HG03432 (cell line): ENCODE measurements at regions not wholly inside any gene's neighbourhood (a gene's known extent, or its start where the extent isn't known, plus 50 kb on each side); places are given as distances from the start of the nearest gene placed in this dataset.

Experiments used
- ATAC-seq: cut with Tn5 transposase; IDR thresholded peaks from one replicate; pipeline ENCODE4 v1.9.1; 2021; ENCODE audit warnings: mild to moderate bottlenecking, moderate library complexity; ENCODE audit not compliant: unreplicated experiment

DNA sequence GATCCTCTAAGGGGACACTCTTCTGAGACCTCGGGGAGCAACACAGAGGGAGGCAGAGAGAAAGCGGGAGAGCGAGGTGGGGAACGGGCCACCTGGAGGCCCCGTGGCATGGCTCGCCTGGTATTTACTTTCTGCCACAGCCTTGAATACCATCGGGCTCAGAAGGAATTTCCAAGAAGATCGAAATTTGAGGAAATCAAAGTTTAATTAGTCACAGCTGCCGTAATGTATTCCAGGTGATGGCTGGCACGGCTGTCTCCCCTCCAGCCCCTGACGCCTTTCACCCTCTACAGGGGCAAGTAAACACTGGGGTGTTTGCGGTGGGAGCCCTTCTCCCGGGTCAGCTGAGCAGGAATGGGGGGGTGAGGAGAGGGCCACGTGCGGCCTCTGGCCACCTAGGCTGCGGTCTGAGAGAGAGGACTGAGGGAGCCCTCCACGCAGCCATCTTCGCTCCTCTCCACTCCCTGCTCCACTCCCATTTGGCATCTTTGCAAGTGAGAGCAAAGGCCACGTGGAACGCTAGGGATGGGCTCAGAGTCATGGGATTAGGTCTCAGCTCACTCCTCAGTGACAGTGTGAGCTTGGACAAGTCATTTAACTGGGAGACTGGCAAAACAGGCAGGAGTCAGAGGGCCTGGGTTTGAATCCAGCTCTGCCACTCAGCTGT, 125.2 kb downstream of the SYF2 start:
- no peak for ATAC-seq

DNA sequence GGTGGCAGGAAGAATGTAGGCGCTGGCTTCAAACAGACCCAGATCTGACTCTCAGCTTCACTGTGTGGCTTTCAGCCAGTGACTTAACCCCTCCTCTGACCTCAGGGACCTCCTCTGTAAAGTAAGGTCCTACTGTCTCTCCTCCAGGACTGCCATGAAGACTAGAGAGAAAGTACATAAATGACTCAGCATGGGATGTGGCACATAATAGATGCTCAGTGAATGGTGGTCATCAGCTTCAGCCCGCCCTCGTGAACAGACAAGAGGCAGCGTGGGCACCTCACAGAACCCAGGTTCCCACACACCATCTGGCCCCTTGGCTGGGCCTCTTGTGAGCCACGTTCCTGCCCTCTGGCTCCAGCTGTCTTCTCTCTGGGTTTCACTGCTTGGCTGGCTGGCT, 126.0 kb downstream of the SYF2 start:
- no peak for ATAC-seq

DNA sequence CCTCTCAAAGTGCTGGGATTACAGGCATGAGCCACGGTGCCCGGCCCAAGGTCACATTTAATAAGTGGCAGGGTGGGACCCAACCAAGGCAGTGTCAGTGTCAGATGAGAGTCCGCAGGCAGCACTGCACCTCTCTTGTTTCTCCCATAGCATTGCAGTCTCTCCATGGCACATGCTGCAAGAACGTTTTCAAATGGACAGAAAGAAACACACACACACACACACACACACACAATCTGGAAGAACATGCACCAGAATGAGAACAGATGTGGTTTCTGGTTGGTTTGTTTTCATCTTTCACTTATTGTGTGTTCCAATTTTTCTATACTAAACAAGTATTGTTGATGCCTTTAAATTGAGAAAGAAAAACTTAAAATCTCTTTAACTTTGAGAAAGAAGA, 126.5 kb downstream of the SYF2 start:
- no peak for ATAC-seq

DNA sequence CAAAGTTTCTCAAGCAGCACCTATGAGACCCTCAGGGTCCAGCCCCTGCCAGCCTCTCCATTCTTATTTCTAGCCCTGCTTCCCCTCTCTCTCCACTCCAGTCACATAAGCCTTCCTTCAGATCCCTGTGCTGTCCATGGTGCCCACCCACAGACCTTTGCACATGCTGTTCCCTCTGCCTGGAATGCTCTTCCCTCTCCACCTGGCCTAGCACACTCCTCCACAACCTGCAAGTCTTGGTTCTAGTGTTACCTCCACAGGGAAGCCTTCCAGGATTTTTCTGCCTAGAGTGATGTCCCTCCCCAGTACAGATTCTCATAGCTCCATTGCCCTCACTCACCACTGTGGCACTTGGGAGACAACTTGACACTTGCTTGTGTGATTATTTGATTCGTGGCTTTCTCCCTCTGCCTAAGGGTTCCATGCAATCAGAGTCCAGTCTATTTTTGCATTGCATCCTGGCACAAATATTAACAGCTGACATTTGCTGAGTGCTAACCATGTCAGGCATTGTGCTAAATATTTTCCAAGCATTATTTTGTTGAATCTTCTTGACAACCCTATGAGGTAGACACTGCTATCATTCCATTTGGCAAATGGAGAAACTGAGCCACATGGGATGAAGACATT, 127.3 kb downstream of the SYF2 start:
- ATAC-seq, result no peak

DNA sequence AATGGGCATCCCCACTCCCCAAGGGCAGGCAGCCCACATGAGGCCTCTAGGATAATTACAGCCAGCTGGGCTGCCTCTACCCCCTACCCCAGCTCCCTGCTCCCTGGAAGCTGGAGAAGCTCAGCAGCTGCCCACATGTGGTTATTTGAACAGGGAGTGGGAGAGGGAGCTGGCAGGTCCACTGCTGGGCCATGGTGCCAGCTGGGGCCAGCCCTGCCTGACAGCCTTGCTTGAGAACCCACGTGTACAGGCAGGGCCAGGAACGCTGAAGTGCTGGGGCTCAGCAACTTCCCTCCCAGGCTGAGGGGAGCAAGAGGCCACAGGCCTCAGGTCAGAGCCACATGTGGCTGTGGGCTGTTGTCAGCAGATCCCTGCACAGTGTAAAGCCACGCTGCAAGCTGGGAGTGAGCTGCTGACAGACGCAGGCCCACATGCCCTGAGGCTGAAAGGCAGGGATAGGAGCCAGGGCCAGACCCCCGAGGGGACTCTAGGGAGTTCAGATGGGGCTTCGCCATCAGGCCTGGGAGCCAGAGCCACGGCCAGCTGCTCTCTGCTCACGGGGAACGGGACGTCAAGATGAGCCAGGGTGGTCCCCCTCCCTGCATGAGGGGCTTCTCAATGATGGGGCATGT, 129.0 kb downstream of the SYF2 start:
- no peak for ATAC-seq

DNA sequence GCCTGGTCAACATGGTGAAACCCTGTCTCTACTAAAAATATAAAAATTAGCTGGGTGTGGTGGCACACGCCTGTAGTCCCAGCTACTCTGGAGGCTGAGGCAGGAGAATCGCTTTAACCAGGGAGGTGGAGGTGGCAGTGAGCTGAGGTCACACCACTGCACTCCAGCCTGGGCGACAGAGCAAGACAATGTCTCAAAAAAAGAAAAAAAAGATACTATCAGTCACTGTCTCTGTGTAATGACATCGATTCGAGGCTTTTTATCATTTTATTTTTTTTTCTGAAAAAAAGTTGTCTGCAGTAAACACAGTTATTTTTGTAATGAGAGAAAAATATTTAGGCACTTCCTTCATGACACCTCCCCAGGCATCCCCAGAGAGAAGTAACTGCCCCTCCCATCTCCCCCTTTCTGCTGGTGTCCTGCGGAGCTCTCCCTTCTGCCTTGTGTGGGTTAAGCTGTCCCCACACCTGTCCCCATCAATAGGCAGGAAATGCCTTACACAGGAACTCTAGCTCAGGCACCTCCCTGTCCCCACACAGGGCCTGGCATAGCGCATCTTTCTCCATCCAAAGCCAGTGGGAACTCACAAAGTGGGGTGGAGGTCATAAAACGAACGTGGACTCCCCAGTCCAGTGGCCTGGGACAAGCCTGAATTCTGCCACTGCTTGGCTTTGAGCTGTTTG, 132.0 kb downstream of the SYF2 start:
- ATAC-seq, result no peak

DNA sequence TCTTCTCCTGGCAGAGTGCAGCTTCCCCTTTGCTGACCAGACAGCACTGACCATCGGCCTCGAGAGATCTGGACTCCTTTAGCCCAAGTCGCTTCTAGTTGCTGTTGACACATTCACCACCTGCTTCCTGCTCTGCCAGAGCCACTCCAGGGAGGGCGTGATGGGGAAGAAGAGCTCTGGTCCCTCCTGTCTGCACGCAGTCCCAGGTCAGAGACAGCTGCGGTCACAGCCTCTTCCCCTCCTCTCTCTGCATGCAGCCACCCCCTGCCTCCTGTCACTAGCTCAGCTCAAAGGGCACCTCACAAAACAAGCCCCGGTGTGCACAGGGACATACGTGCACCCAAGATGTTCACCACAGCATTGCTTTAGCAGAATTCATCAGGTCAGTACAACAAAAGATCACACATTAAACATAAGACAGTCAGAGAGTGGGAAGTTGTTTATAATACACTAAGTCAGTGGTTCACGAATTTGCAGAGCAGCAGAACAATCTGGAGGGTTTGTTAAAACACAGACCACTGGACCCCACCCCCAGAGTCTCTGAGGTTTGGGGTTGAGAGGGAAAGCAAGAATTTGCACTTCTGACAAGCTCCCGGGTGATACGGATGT, 132.9 kb downstream of the SYF2 start:
- peak; percentile 33 for ATAC-seq

DNA sequence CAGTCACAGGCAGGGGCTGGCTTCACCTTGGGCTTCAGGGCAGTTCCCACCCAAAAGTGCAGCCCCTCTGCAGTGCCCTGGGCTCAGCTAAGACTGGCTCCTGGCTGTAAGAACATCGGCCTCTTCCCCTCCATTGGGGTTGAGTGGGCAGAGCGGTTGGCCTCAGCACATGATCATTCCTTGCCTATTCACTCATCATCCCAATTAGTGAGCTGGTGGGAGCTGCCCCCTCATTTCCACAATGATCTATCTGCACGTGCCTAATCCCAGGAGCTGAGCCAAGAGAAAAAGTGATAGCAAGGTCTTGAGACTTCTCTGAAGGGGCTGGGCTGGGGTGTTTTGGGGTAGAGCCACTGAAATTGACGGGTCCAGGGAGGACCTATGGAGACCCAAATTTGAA, 133.6 kb downstream of the SYF2 start:
- ATAC-seq, result no peak

DNA sequence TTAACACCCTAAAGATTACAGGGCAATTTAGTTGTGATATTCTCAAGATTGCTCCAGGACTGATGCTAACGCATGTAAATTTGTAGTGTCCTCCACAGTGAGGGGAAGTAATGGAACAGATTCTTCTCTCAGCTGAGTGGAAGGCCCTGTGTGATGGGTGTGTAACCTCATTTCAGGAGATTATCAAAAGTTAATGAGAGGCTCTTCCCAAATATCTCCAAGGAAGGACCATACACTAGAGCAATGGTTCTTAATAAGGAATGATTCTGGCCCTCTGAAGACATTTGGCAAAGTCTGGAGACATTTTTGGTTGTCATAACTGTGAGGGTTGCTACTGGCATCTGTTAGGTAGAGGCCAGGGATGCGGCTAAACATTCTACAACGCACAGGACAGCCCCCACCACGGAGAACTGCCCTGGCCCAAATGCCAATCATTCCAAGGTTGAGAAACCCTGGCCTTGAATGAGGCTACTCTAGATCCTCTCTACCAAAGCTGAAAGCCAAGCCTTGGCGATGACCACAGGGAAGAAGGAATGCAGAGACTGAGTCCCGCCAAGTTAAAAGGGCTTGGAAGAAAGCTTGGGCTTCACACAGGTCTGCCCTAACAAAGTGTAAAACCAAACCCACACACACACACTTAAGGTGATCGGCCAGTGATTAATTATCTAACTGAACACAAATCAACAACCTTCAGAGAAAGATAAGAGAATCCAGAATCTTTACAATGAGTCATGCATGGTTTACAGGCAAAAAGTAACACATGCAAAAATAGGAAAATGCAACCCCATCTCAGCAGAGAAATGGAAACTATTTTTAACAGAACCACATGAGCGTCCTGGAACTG, 135.8 kb downstream of the SYF2 start:
- no peak for ATAC-seq

DNA sequence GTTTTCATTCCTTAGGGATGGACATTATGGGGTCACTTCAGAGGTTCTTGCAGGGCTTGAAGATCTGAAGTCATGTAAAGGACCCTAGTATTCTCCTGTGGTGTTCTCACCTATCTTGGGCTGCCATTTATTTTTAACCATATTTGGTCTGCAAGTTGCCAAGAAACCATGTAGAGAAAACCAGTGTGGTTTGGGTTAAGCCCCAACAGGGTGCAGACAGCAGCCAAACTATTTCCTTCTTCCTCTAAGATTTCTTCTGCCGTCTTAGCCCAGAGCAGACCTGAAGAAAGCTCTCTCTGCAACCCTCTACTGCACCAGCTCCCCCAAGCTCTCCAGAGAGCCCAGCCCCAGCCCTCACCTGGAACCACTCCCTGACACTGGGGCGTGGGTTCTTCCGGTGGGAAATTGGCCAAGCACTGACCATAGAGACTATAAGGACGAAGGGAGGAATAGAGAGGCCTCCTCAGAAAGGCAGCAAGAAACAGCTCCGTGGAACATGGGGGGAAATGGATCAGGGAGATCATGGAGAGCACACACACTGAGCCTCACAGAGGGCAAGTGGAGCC, 136.6 kb downstream of the SYF2 start:
- no peak for ATAC-seq

DNA sequence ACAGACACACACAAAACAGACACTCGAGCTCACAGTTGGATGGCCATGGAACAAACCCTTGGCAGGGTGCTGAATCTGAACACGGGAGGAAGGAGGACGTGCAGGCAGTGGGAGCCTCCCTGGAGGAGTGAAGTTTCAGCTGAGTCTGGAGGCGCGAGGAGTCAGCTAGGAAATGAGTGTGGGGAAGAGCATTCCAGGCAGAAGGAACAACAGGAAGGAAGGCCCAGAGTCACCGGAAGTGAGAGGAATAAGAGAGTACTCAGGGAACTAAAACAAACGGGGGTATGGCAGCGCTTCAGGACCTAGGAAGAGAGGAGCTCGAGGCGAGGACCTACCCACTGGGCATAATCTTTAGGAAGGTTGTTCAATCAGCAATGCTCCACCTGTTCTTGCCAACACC, 137.3 kb downstream of the SYF2 start:
- ATAC-seq, result no peak

DNA sequence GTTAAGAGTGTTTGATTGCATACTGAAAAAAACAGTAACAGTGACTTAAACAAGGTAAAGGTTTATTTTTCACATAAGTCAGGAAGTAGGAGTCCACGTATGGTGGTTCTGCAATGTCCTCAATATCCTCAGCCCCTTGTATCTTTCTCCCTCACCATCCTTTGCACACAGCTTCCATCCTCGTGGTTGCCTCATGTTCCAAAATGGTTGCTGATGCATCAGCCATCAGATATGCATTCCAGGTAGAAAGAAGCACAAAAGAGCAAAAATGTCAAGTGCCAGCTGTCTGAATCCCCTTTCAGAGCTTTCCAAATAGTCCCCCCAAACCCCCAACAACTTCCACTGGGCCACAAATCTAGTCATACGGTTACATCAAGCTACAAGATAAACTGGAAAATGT, 138.1 kb downstream of the SYF2 start:
- ATAC-seq, result no peak

DNA sequence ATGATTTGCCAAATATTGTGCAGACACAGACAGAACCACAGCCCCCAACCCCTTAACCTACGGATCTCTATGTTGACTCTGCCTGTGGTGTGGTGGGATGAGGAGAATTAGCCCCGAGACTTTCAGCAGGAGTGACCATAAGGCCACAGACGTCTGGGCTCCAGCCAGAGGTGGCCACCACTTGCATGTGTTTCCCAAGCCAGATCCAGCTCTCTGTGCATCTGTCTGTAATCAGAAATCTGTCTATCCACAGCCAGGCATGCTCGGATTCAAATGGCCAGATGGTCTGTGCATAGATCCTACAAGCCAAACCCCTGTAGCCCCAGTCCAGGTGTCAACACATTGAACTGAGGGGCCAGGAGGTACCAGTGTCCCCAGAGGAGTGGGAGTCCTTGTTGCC, 140.6 kb downstream of the SYF2 start:
- no peak for ATAC-seq

DNA sequence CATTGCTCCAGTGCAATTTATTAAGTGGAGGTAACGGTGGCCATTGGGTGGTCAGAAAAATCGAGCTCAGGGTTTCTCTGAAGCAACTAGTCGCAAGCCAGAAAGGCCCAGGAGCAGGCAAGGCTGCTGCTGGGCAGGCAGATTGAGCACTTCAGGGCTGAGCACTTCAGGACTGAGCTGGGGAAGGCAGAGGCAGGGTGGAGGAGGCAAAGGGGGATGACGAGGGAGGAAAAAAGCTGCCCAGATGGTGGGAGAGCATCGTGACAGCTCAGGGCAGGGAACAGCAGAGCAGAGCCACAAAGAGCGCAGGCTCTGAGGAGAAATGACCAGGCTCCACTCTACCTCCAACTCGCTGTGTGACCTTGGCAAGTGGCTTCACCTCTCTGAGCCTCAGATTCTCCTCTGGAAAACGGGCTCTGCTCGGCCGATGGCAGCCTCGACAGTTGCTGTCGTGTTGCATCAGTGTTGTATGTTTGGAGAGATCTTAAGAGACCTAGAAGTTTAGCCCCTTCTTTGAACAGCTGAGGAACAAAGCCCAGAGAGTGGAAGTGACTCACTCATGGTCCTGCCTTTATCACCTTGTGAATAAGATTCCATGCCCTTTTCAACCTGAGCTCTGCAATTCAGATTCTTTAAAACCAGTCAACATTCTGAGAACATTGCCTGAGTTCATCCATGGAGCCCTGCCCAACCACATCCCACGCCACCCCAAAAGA, 141.4 kb downstream of the SYF2 start:
- ATAC-seq, result no peak

DNA sequence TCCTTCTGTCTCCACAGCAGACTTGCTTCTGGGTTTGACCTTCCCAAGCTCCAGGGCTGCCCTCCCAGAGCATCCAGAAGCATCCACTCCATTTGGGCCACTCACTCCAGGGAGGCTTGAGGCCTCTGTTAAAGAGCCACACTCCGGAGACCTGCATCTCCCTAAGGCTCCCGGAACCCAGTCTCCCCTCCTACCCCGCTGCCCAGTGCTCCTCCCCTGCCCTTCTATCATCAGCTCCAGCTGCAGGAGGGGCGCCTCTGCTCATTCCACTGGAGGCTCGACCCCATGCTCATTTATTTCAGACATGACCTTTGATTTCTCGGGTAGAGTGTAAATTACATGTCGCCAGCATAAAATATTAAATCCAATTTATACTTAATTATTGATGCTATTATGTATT, 142.5 kb downstream of the SYF2 start:
- ATAC-seq, result no peak

DNA sequence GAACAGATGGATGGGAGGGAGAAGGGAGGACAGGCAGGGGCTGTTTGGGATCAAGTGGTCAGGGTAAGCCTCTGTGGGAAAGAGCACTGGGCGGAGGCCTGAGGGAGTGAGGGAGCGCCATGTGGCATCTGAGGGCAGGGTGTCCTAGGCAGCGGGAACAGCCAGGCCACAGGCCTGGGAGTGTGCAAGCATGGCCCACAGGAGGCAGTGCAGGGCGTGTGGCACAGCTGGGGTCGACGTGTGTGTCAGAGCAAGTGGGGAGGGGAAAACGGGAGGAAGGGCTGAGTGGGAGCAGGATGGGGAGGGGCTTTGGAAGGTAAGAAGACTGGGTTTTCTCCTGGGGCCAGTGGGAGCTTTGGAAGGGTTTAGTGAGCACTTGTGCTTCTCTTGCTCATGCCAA, 143.4 kb downstream of the SYF2 start:
- no peak for ATAC-seq

DNA sequence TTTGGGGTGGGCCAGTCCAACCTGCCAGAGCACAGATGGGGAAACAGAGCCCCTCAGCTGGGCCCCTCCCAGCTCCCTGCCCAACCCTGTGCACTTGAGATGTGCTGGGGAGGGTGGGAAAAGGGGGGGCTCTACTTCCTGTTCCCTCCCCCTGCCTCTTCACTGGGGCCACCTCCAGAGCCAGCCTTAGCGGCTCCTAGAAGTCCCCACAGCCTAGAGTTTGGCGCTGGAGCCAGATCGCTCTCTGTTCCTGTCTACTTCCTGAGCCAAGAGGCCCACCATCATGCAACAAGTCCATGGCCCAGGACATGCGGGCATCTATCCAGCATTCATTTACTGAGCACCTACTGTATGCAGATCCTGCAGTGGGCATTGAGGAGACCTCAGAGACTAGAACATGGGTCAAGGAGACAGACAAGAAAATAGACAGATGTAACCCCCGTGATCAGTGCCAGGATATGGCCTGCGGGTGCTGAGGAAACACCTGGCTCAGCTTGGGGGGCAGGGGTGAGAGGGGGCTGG, 144.1 kb downstream of the SYF2 start:
- no peak for ATAC-seq

DNA sequence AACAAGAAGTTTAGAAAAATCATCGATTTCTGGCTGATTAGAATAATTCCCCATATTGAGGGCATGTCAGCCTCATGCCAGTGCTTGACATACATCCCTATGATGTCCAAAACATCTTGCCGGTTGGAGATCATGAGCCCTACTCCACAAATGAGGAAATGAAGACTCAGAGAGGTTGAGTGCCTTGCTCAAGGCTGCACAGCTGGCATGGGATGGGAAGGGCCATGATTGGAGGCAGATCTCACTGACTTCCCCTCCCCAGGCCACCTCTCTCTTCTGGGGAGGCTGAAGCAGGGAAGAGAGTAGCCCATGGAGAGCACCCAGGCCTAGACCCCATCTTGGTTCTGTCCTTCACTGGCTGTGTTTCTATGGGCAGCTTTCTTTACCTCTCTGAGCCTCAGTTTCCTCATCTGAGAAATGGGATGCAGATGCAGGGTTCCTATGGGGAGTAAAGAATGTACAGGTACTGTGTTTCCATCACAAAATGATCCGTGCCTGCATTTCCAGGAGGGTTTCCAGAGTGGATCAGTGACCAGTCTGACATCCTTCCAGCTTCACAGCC, 145.7 kb downstream of the SYF2 start:
- no peak for ATAC-seq

DNA sequence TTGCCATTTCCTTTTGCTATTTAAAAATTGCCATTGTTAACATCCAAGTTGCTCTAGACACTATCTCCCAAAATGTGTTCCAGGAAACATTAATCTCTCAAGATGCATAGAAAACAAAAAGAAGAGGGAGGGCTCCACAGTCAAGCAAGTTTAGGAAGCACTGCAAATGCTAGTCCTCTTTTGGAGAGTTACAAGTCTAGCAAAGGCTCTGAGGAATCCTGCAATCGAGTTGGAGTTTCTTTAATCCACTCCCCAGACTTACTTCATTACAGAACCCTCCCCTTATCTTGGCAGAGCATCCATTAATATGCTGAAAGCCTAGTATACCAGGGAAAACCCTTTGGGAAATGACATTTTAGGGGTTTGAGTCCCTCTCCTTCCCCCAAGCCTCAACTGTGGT, 147.9 kb downstream of the SYF2 start:
- no peak for ATAC-seq
